ENCODE measurements at regions not wholly inside any gene's neighbourhood (a gene's known extent, or its start where the extent isn't known, plus 50 kb on each side); places are given as distances from the start of the nearest gene placed in this dataset.

GRCh38 chr1:60596791-60597750 lies 485.3 kb upstream of the NFIA start:
- FAIRE-seq: no peak
- Histone ChIP-seq H3K36me3 (ENCODE audit: control insufficient read depth in 2 of 3, insufficient read depth in 3 of 3, low read length in 3 of 3) (no peaks in the 10 kb centered on the region), H3K27me3 (ENCODE audit: control insufficient read depth, insufficient read depth, low read length) (no peaks in the 10 kb centered on the region), H3K9me3 (ENCODE audit: control insufficient read depth in 2 of 3, insufficient read depth in 1 of 3, low read length in 3 of 3) (peaks cover 0 to 6% (median 0%) of the 10 kb centered on the region in 3 donors), H3K9ac (ENCODE audit: low read length in 3 of 3) (no peak overlapping the region), H3K27ac (ENCODE audit: low read depth in 2 of 2, low read length in 2 of 2) (no peak overlapping the region), H3K4me1 (ENCODE audit: control insufficient read depth in 2 of 3, insufficient read depth in 2 of 3, low read depth in 1 of 3, low read length in 3 of 3) (no peaks in the 10 kb centered on the region), H3K4me3 (ENCODE audit: low read length in 3 of 3) (no peak overlapping the region)
- DNase-seq: no peak
- intact Hi-C loops (cut with DNase I): no loop called here
- no peak for TF ChIP-seq CTCF (IDR thresholded peaks at IDR 0.05; ENCODE audit: borderline replicate concordance, extremely low read depth, insufficient read depth)

- no peak overlapping the region for H3K4me3 ChIP-seq (ENCODE audit: low read length in 3 of 3)
- H3K9me3 ChIP-seq (ENCODE audit: control insufficient read depth in 2 of 3, insufficient read depth in 1 of 3, low read length in 3 of 3): peaks cover 0 to 6% (median 0%) of the 10 kb centered on the region in 3 donors
- H3K9ac ChIP-seq (ENCODE audit: low read length in 3 of 3): no peak overlapping the region
- H3K27me3 ChIP-seq (ENCODE audit: control insufficient read depth, insufficient read depth, low read length): no peaks in the 10 kb centered on the region
- FAIRE-seq: peak; percentile 27
- H3K36me3 ChIP-seq (ENCODE audit: control insufficient read depth in 2 of 3, insufficient read depth in 3 of 3, low read length in 3 of 3): no peaks in the 10 kb centered on the region
- intact Hi-C loops (cut with DNase I): no loop called here
- no peak for TF ChIP-seq CTCF (IDR thresholded peaks at IDR 0.05; ENCODE audit: borderline replicate concordance, extremely low read depth, insufficient read depth)
- DNase-seq: no peak
- H3K27ac ChIP-seq (ENCODE audit: low read depth in 2 of 2, low read length in 2 of 2): no peak overlapping the region
- no peaks in the 10 kb centered on the region for H3K4me1 ChIP-seq (ENCODE audit: control insufficient read depth in 2 of 3, insufficient read depth in 2 of 3, low read depth in 1 of 3, low read length in 3 of 3)
Observed at GRCh38 chr1:60591583-60591982, 490.8 kb upstream of the NFIA start.

- Histone ChIP-seq H3K27ac (ENCODE audit: low read depth in 2 of 2, low read length in 2 of 2) (no peak overlapping the region), H3K4me3 (ENCODE audit: low read length in 3 of 3) (no peak overlapping the region), H3K9me3 (ENCODE audit: control insufficient read depth in 2 of 3, insufficient read depth in 1 of 3, low read length in 3 of 3) (no peaks in the 10 kb centered on the region), H3K9ac (ENCODE audit: low read length in 3 of 3) (no peak overlapping the region), H3K27me3 (ENCODE audit: control insufficient read depth, insufficient read depth, low read length) (no peaks in the 10 kb centered on the region), H3K4me1 (ENCODE audit: control insufficient read depth in 2 of 3, insufficient read depth in 2 of 3, low read depth in 1 of 3, low read length in 3 of 3) (no peaks in the 10 kb centered on the region), H3K36me3 (ENCODE audit: control insufficient read depth in 2 of 3, insufficient read depth in 3 of 3, low read length in 3 of 3) (no peaks in the 10 kb centered on the region)
- TF ChIP-seq CTCF (IDR thresholded peaks at IDR 0.05; ENCODE audit: borderline replicate concordance, extremely low read depth, insufficient read depth): no peak
- no peak for FAIRE-seq
- intact Hi-C loops (cut with DNase I): no loop called here
- no peak for DNase-seq
Observed at GRCh38 chr1:60589916-60590315, 492.4 kb upstream of the NFIA start.
